PC-9 (cell line): ENCODE measurements at regions not wholly inside any gene's neighbourhood (a gene's known extent, or its start where the extent isn't known, plus 50 kb on each side); places are given as distances from the start of the nearest gene placed in this dataset.

Source experiments
- BruUV-seq: library from RNA; stranded (reverse); fragments of 400-500 nt; replicated peaks from 2 replicates; lab custom pipeline; 2021; lab: Mats Ljungman, UMichigan
- CTCF ChIA-PET: fragments of 300-600 bp; sonication (Branson Sonifier 250); formaldehyde crosslinking; loops from one replicate; lab custom pipeline; 2022; ENCODE audit warnings: antibody characterized with exemption; lab: Charles Lee
- POLR2A ChIA-PET: fragments of 300-600 bp; sonication (Branson Sonifier 250); formaldehyde crosslinking; loops from one replicate; lab custom pipeline; 2022; ENCODE audit warnings: antibody characterized with exemption; ENCODE audit not compliant: unreplicated experiment; lab: Charles Lee
- DNase-seq, 2 experiments: peaks; one replicate each; pipeline versions ENCODE4 v3.0.0 to v3.0.0-alpha.2; 2015 to 2022; ENCODE audit warnings: mixed read lengths in 1 of 2
- H2AFZ ChIP-seq: fragments of 200-600 bp; sonication (generic); 2 replicates; pipeline ENCODE4 v1.8.1; 2017; ENCODE audit warnings: antibody characterized with exemption
- H3F3A ChIP-seq: fragments of 200-600 bp; sonication (generic); 2 replicates; pipeline ENCODE4 v1.8.1; 2017; ENCODE audit warnings: antibody characterized with exemption, mild to moderate bottlenecking, low read depth; ENCODE audit not compliant: insufficient read depth
- H3K27ac ChIP-seq: fragments of 200-600 bp; sonication (generic); 2 replicates; pipeline ENCODE4 v1.6.1; 2016; ENCODE audit warnings: mixed run types
- H3K27me3 ChIP-seq: fragments of 200-600 bp; sonication (generic); 2 replicates; pipeline ENCODE4 v1.6.1; 2016; ENCODE audit warnings: low read depth, mixed run types; ENCODE audit not compliant: insufficient read depth
- H3K36me3 ChIP-seq: fragments of 200-600 bp; sonication (generic); 2 replicates; pipeline ENCODE4 v1.6.1; 2016; ENCODE audit warnings: low read depth, mixed run types
- H3K4me1 ChIP-seq: fragments of 200-600 bp; sonication (generic); replicated peaks from 2 replicates; pipeline ENCODE4 v1.6.1; 2016; ENCODE audit warnings: mixed run types; ENCODE audit not compliant: insufficient read depth
- H3K4me2 ChIP-seq: fragments of 200-600 bp; sonication (generic); 2 replicates; pipeline ENCODE4 v1.6.1; 2017; ENCODE audit warnings: mixed run types
- H3K4me3 ChIP-seq: fragments of 200-600 bp; sonication (generic); 2 replicates; pipeline ENCODE4 v1.6.1; 2016; ENCODE audit warnings: mixed run types
- H3K79me2 ChIP-seq: fragments of 200-600 bp; sonication (generic); 2 replicates; pipeline ENCODE4 v1.6.1; 2017; ENCODE audit warnings: low read depth, mixed run types
- H3K9me2 ChIP-seq: fragments of 200-600 bp; sonication (generic); 2 replicates; pipeline ENCODE4 v1.8.1; 2017; ENCODE audit warnings: mild to moderate bottlenecking; ENCODE audit not compliant: insufficient read depth
- H3K9me3 ChIP-seq: fragments of 200-600 bp; sonication (generic); 2 replicates; pipeline ENCODE4 v1.8.1; 2016; ENCODE audit warnings: low read depth; ENCODE audit not compliant: insufficient read depth
- H4K20me1 ChIP-seq: fragments of 200-600 bp; sonication (generic); 2 replicates; pipeline ENCODE4 v1.8.1; 2017; ENCODE audit not compliant: insufficient read depth
- CTCF ChIP-seq: fragments of 200-600 bp; sonication (generic); conservative IDR thresholded peaks from 2 replicates; pipeline ENCODE4 v1.6.1; 2017; ENCODE audit warnings: mixed run types, antibody characterized with exemption, mild to moderate bottlenecking, moderate library complexity
- EZH2 ChIP-seq: fragments of 200-600 bp; sonication (generic); IDR thresholded peaks from 2 replicates; pipeline ENCODE4 v1.8.0; 2017; ENCODE audit warnings: antibody characterized with exemption, low read depth
- intact Hi-C: fragments of 100-400 bp; cut with micrococcal nuclease; formaldehyde crosslinking; loops from one replicate; pipeline ENCODE4 v1.10.0; 2022; ENCODE audit not compliant: unreplicated experiment

GRCh38 chr5:110050640-110051345, 361.1 kb downstream of the MAN2A1 start:
- ChIA-PET CTCF (no interaction called here), POLR2A (no interaction called here)
- H3K27ac ChIP-seq: no peak overlapping the region
- no peak overlapping the region for H3K4me2 ChIP-seq
- TF ChIP-seq CTCF: no peak
- TF ChIP-seq EZH2: no peak
- no peaks in the 10 kb centered on the region for H3F3A ChIP-seq
- BruUV-seq: no TSS peak
- H3K4me3 ChIP-seq: no peak overlapping the region
- H4K20me1 ChIP-seq: no peaks in the 10 kb centered on the region
- H3K79me2 ChIP-seq: no peaks in the 10 kb centered on the region
- DNase-seq: no peak
- no peaks in the 10 kb centered on the region for H3K9me3 ChIP-seq
- H3K4me1 ChIP-seq: no peaks in the 10 kb centered on the region
- H3K36me3 ChIP-seq: no peaks in the 10 kb centered on the region
- intact Hi-C loops: no loop called here
- H2AFZ ChIP-seq: no peak overlapping the region
- H3K9me2 ChIP-seq: no peaks in the 10 kb centered on the region
- no peaks in the 10 kb centered on the region for H3K27me3 ChIP-seq

- Histone ChIP-seq H3K79me2 (no peaks in the 10 kb centered on the region), H3K9me2 (no peaks in the 10 kb centered on the region; the same call in 1 of the 2 replicates), H4K20me1 (no peaks in the 10 kb centered on the region), H3K27ac (no peak overlapping the region), H3K4me1 (no peaks in the 10 kb centered on the region), H3F3A (no peaks in the 10 kb centered on the region), H3K4me3 (no peak overlapping the region), H3K4me2 (no peak overlapping the region), H3K9me3 (no peaks in the 10 kb centered on the region), H2AFZ (no peak overlapping the region), H3K27me3 (no peaks in the 10 kb centered on the region), H3K36me3 (no peaks in the 10 kb centered on the region)
- TF ChIP-seq EZH2: no peak
- no peak for TF ChIP-seq CTCF
- ChIA-PET CTCF (no interaction called here), POLR2A (no interaction called here)
- no peak for DNase-seq
- BruUV-seq: no TSS peak
- intact Hi-C loops: no loop called here
Observed at GRCh38 chr5:110053205-110053604, 363.5 kb downstream of the MAN2A1 start.

- intact Hi-C loops: no loop called here
- Histone ChIP-seq H2AFZ (no peak overlapping the region), H4K20me1 (no peaks in the 10 kb centered on the region), H3K9me2 (no peaks in the 10 kb centered on the region; the same call in 1 of the 2 replicates), H3K36me3 (no peaks in the 10 kb centered on the region), H3K27me3 (no peaks in the 10 kb centered on the region), H3K79me2 (no peaks in the 10 kb centered on the region), H3K27ac (no peak overlapping the region), H3K9me3 (no peaks in the 10 kb centered on the region), H3K4me1 (no peaks in the 10 kb centered on the region), H3K4me2 (no peak overlapping the region), H3F3A (no peaks in the 10 kb centered on the region), H3K4me3 (no peak overlapping the region)
- TF ChIP-seq EZH2 (no peak), CTCF (no peak)
- ChIA-PET CTCF (no interaction called here), POLR2A (no interaction called here)
- BruUV-seq: no TSS peak
- no peak for DNase-seq
Observed at GRCh38 chr5:110053824-110054223, 364.1 kb downstream of the MAN2A1 start.
